ENCODE measurements at regions not wholly inside any gene's neighbourhood (a gene's known extent, or its start where the extent isn't known, plus 50 kb on each side); places are given as distances from the start of the nearest gene placed in this dataset.

DNA sequence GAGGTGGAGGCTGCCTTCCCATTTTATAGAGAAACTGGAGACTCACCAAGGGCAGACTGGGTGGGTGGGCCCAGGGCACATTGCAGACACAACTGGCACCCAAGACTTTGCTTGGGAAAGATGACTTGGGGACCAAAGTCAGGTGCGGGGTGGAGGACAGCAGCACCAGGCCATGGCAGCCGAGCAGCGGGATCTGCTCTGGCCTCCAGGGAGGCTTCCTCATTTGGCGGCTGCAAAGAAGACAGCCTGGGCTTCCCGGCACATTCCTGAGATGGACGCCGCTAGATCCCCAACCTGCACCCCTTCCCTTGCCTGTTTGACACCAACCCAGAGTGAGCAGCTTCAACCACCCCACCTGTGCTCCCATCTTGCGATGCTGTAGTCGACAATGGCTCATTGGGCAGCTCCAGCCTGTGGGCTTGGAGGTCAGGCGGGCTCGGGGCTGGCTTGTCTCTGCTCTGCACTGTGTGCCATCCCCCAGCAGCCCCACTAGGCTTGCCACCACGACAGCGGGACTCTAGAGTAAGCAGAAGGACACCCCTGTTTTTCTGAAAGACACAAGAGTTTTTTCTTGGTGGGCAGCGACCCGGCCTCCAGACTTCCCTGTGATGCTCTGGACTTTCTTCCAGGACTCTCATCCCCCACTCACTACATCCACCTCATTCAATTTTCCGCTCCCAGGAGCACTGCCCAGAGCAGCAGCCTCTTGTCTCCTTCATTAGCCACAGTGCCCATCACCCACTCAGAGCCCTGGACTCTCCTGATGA is 184.9 kb upstream of the CST7 start:
- ATAC-seq = no peak

DNA sequence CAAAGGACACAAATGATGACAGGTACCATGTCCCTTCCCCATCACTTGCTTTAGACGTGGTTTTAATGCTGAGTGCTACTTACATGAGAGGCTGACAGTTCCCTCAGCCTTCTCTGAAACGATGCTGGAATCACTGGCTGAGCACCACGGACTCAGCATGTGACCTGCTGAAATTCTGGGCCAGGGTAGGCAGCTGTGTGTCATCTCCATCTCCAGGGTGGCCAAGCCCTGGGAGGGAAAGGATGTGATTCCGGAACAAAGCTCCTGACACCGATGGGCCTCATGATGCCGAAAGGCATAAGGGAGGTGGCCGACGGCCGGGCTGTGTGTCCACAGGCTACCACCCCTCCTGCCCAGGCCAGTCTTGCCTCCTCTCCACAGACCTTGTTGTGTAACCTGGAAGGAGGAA is 184.3 kb upstream of the CST7 start:
- no peak for ATAC-seq

DNA sequence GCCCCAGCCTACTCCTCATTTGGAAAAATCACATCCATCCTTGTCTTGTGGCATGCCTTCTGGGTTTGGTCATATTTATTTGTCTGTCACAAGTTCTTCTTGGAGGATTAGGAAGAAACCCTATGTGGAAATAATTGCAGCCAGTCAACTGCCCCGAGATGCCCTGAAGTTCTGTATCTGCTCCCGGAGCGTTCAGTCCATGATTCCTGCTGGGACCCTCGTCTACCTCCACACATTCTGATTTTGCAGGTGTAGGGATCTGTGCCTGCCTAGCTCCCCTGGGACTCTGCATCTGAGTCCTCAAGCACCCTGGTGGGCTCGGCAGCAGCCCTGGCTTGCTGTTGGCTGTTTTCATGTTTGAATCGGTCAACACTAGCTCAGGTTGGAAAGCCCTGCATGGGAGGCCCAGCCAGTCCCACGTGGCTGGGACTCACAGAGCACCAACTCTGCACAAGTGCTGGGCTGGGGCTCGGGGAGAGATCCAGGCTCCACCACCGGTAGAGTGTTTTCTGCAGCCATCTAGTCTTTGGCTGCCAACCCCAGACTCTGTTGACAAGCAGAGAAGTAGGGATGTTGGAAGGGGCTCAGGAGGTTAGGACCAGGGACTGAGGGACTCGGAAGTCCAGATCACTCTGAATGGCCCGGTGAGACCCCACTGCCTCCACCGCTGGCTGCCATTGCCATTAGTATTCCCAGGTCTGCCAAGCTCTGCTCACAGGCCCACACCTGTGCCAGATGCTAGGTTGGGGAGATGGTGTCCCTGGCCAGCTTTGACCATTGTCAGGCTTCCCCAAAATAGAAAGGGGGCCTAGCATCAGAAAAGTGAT is 183.5 kb upstream of the CST7 start:
- ATAC-seq = no peak

DNA sequence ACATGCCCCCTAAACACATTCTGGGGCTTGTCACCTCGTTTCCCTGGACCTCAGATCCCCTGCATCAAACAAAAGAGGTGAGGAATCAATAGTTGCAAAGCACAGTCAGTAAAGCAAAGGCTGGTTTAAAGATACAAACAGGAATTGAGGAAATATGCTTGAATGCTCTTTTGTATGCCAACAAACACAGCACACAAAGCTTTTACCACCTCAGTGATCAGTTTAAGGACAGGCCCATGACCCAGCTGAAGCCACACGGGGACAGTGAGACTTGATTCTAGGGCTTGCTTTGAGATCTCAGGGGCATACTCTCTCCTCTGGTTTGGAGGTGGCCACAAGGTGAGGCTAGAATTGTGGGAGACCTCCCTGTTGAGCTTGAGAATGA is 182.9 kb upstream of the CST7 start:
- no peak for ATAC-seq

GRCh38 chr20:24766826-24767622 is 182.0 kb upstream of the CST7 start:
- no peak for ATAC-seq

DNA sequence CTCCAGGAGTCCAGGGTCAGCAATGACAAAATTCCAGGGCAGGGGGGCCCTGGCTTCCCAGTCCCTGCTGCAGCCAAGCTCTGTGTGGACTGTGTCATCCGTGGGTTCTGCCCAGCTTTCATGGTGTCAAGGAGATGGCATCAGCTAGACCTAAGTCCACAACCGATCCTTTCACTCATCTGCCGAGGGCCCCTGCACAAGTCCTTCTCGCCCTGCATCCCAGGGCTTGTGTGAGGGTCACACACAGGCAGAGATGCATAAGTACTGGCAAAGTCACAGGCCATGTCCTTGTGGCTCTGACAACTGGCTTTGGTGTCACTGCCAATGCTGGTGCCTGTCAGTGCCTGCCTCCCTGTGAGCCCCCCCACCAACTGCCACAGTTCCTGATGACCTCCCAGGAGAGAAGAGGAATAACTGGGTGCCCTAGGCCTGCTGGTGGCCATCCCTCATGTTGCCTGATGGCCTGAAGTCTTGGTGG is 181.4 kb upstream of the CST7 start:
- no peak for ATAC-seq

GRCh38 chr20:24768201-24768636 is 180.8 kb upstream of the CST7 start:
- no peak for ATAC-seq

DNA sequence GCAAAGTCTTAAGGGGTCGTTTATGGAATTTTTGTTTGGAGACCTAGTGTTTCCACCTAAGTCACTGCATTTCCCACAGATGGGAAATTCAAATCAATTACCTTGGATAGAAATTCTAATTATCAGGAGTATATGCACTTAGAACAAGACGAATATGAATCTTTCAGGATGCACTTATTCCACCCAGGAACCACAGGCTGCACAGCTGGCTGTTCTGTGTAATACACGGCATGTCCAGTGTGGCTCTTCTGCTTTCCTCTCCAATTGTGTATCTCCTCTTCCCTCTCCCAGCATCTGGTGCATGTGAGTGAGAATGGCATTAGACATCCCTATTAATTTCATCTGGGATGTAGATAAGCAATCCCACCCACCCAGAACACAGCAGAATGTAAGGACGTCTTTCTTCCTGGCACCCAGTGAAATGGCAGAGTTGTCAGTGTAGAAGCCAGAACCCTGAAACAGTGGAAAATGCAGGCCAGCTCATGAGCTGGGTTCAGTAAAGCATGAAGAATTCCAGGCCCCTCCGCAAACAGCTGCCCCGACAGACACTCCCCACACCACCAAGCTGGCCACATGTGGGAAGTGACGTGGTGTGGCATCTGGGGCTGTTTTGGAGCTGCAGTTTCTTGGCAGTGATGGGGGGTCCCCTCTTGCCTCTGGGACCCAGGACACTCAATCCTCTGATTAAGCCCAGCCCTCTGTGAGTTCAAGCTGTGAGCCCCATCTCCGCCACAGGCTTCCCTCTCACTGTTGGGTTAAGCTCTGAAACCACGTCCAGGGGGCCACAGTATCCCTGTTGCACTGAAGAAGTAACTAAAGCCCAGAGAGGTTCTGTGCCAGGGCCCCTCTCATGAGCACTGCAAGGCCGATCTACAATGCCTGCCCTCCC is 180.1 kb upstream of the CST7 start:
- ATAC-seq = no peak

DNA sequence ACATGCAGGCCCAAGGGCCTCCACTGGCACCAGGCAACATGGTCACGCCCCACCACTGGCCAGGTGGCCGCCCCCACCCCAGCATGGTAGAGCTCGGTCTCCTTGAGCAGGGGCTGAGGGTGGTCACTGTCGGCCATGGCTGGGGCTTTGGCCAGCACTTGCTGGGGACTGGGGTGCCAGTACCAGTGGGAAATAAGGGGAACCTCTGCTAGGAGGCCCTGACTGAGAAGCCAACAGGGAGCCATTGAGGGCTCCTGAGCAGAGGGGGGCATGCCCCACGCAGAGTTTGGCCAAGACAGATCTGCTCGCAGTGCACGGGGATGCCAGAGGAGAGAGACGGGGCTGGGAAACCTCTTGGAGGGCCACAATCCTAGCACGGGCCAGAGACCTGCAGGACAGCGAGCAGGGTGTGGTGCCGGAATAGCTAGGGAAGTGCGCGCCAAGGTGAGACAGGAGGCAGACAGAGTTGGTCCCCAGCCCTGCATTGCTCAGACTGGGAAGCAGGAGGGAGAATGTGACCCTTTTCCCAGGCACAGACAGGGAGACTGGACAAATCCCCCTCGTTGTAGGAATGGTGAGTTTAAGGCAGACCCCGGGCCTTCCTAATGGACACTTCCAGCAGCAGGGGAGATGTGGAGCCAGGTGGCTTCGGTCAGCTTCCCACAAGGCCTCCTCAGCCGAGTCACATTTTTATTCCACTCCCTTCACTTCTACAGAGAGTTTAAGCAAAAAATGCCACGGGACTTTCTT is 179.0 kb upstream of the CST7 start:
- ATAC-seq = no peak

DNA sequence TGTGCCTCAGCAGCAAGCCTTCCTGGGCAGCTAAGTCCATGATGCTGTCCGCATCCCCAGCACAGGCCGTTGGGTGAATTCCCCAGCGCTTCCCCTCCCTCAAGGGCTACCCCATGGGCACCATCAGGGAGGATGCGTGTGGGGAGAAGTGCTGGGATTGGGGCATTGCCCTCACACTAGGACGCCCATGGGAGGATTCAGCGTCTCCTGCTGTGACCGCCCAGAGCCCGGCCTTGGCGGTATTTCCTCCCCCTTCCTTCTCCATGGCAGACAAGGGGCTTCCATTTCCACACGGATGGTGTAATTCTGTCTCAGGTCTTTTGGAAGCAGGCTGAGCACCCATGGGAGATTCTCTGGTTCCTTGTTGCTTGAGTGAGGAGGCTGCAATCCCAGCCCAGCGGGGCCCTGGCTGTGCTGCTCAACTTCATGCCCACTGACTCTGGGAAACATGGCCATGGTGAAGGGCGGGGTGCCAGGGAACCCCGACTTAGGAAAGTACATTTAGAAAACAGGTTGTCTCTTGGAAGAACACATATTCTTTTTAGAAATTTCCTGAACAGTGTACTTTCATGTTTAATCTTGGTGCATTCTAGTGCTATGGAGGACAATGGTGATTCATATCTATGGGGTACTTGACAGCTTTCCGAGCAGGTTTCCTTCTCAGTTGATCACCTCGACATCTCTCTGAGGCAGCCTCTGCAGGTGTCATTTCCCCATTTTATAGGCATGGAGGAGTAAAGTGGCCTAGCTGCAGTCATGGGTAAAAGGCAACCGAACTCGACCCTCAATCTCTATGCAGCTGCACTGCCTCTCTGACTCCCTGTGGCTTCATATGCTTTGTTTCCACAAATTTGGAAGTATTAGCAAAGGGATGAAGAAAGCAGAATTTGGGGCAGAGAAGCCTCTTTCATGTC is 178.2 kb upstream of the CST7 start:
- no peak for ATAC-seq

DNA sequence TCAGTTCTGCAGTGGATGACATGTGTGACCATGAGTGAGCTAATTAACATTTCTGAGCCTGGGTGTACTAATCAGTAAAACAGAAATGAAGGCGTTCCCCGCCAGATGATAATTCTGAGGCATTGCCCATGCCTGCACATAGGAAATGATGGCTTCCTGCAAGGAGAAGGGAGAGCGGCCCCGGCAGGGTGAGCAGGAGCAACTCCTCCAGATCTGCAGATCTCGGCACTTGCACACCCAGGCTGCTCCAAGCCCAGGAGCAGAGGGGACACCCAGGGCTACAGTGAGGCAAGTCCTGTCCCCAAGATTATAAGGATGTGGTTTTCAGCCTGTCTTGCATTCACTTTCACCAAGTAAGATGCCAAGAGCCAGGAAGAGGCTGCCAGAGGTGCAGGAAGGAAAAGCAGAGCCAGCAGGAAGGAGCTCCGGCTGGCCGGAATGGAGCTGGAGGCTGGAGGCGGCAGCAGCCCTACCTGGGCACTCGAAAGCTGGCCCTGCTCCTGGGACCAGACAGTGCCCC is 177.5 kb upstream of the CST7 start:
- ATAC-seq = no peak

GRCh38 chr20:24772667-24773066 is 176.4 kb upstream of the CST7 start:
- no peak for ATAC-seq

- no peak for ATAC-seq
Measured at GRCh38 chr20:24773168-24773567, 175.9 kb upstream of the CST7 start.

GRCh38 chr20:24773751-24774201 is 175.3 kb upstream of the CST7 start:
- peak; percentile 85 to 88 for ATAC-seq

GRCh38 chr20:24775966-24776365 is 173.1 kb upstream of the CST7 start:
- ATAC-seq = no peak

GRCh38 chr20:24776755-24777271 is 172.3 kb upstream of the CST7 start:
- no peak for ATAC-seq

- ATAC-seq = no peak
Measured at GRCh38 chr20:24777746-24778145, 171.3 kb upstream of the CST7 start.

GRCh38 chr20:24778585-24779031 is 170.5 kb upstream of the CST7 start:
- no peak for ATAC-seq

GRCh38 chr20:24779131-24779530 is 169.9 kb upstream of the CST7 start:
- ATAC-seq = no peak

DNA sequence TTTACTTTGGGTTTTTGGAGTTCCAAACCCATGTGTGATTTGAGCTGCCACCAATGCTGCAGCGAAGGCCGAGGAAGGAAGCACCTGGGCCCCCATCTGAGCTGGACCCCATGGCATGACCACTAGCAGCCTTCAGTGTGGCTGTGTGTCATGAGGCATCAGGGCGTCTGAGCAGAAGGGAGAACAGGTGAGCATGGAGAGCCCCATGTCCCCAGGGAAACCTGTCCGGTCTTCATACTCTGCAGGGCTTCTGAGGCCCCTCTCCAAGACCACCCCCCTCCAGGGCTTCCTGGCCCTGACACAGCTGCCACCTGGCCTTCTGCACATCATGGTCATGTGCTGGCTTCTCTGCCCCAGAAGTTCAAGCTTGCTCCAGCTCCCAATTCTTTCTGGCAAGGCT is 169.1 kb upstream of the CST7 start:
- ATAC-seq = no peak
